Progenitor cell of endocrine pancreas (in vitro differentiated cells): ENCODE measurements at regions not wholly inside any gene's neighbourhood (a gene's known extent, or its start where the extent isn't known, plus 50 kb on each side); places are given as distances from the start of the nearest gene placed in this dataset.

ENCODE experiments used
- DNase-seq: peaks from one replicate; pipeline ENCODE4 v3.0.0; 2021; ENCODE audit warnings: low spot score; ENCODE audit not compliant: unreplicated experiment
- H3K27ac Mint-ChIP-seq: 2 replicates; pipeline ENCODE4 v1.8.0; 2021; ENCODE audit warnings: mild to moderate bottlenecking, moderate library complexity, mixed read lengths
- H3K27me3 Mint-ChIP-seq: 2 replicates; pipeline ENCODE4 v1.8.0; 2021; ENCODE audit warnings: mixed read lengths
- H3K36me3 Mint-ChIP-seq: 2 replicates; pipeline ENCODE4 v1.8.0; 2022; ENCODE audit warnings: mixed read lengths; ENCODE audit not compliant: insufficient read depth
- H3K4me1 Mint-ChIP-seq: 2 replicates; pipeline ENCODE4 v1.8.0; 2021; ENCODE audit warnings: low read depth, mixed read lengths
- H3K4me3 Mint-ChIP-seq: 2 replicates; pipeline ENCODE4 v1.8.0; 2021; ENCODE audit warnings: low read depth, mild to moderate bottlenecking, moderate library complexity, mixed read lengths
- H3K9me3 Mint-ChIP-seq: 2 replicates; pipeline ENCODE4 v1.8.0; 2021; ENCODE audit warnings: low read depth, mixed read lengths
- CTCF ChIP-seq: fragments of 200-600 bp; sonication (generic); IDR thresholded peaks from one replicate; pipeline ENCODE4 v1.5.0; 2021; ENCODE audit warnings: antibody characterized with exemption, mild to moderate bottlenecking; ENCODE audit not compliant: unreplicated experiment

- H3K36me3 Mint-ChIP-seq, result peaks cover 1% of the 10 kb centered on the region
- TF ChIP-seq CTCF, result no peak
- H3K27ac Mint-ChIP-seq, result no peak overlapping the region
- no peak for DNase-seq
- no peak overlapping the region for H3K4me3 Mint-ChIP-seq
- H3K9me3 Mint-ChIP-seq, result peaks cover 3% of the 10 kb centered on the region
- H3K4me1 Mint-ChIP-seq, result peaks cover 15% of the 10 kb centered on the region
- no peaks in the 10 kb centered on the region for H3K27me3 Mint-ChIP-seq
These were observed 108.2 kb downstream of the RASSF10 start for GRCh38 chr11:13117344-13117743.

- no peak for TF ChIP-seq CTCF
- Mint-ChIP-seq H3K27ac (no peak overlapping the region), H3K4me1 (peaks cover 15% of the 10 kb centered on the region), H3K4me3 (no peak overlapping the region), H3K36me3 (peaks cover 1% of the 10 kb centered on the region), H3K27me3 (no peaks in the 10 kb centered on the region), H3K9me3 (peaks cover 9% of the 10 kb centered on the region)
- no peak for DNase-seq
These were observed 109.1 kb downstream of the RASSF10 start for GRCh38 chr11:13118194-13118593.

- H3K27ac Mint-ChIP-seq, result no peak overlapping the region
- no peak overlapping the region for H3K4me3 Mint-ChIP-seq
- no peak for TF ChIP-seq CTCF
- H3K27me3 Mint-ChIP-seq, result no peaks in the 10 kb centered on the region
- DNase-seq, result no peak
- H3K9me3 Mint-ChIP-seq, result peaks cover 13% of the 10 kb centered on the region
- peaks cover 1% of the 10 kb centered on the region for H3K36me3 Mint-ChIP-seq
- H3K4me1 Mint-ChIP-seq, result peaks cover 15% of the 10 kb centered on the region
These were observed 109.5 kb downstream of the RASSF10 start for GRCh38 chr11:13118650-13119049.

- no peak overlapping the region for H3K27ac Mint-ChIP-seq
These were observed 110.2 kb downstream of the RASSF10 start for GRCh38 chr11:13119361-13119760.

GRCh38 chr11:13119941-13120520 is 110.9 kb downstream of the RASSF10 start:
- H3K9me3 Mint-ChIP-seq, result peaks cover 15% of the 10 kb centered on the region
- H3K27ac Mint-ChIP-seq, result no peak overlapping the region
- DNase-seq, result no peak
- H3K4me3 Mint-ChIP-seq, result no peak overlapping the region
- no peaks in the 10 kb centered on the region for H3K27me3 Mint-ChIP-seq
- peaks cover 8% of the 10 kb centered on the region for H3K4me1 Mint-ChIP-seq
- TF ChIP-seq CTCF, result no peak
- H3K36me3 Mint-ChIP-seq, result peaks cover 1% of the 10 kb centered on the region

More at GRCh38 chr11:13119361-13119760, 110.2 kb downstream of the RASSF10 start:
- TF ChIP-seq CTCF, result no peak
- H3K4me1 Mint-ChIP-seq, result peaks cover 14% of the 10 kb centered on the region
- H3K36me3 Mint-ChIP-seq, result peaks cover 1% of the 10 kb centered on the region
- DNase-seq, result no peak
- H3K4me3 Mint-ChIP-seq, result no peak overlapping the region
- peaks cover 14% of the 10 kb centered on the region for H3K9me3 Mint-ChIP-seq
- no peaks in the 10 kb centered on the region for H3K27me3 Mint-ChIP-seq
